Liver (tissue), 8 donors: ENCODE measurements at regions not wholly inside any gene's neighbourhood (a gene's known extent, or its start where the extent isn't known, plus 50 kb on each side); places are given as distances from the start of the nearest gene placed in this dataset.

Source experiments
- DNase-seq: peaks from one replicate; pipeline ENCODE4 v3.0.0-alpha.2; 2017; ENCODE audit warnings: low spot score
- H3K27ac ChIP-seq, 2 donors: one replicate each; pipeline ENCODE4 v1.7.0; 2013; ENCODE audit warnings: inconsistent platforms in 2 of 2, low read length in 2 of 2, control low read depth in 1 of 2, low read depth in 1 of 2, mild to moderate bottlenecking in 1 of 2
- H3K27me3 ChIP-seq, 4 donors: one replicate each; pipeline versions ENCODE4 v1.6.1 to v1.7.0; 2013; ENCODE audit warnings: low read length in 3 of 4, inconsistent platforms in 1 of 4, mild to moderate bottlenecking in 1 of 4, moderate library complexity in 1 of 4; ENCODE audit not compliant: control insufficient read depth in 4 of 4, insufficient read depth in 4 of 4
- H3K36me3 ChIP-seq, 4 donors: one replicate each; pipeline versions ENCODE4 v1.6.1 to v1.7.0; 2013; ENCODE audit warnings: low read length in 3 of 4, mild to moderate bottlenecking in 3 of 4, low read depth in 1 of 4, moderate library complexity in 1 of 4; ENCODE audit not compliant: control insufficient read depth in 4 of 4, insufficient read depth in 3 of 4
- H3K4me1 ChIP-seq, 4 donors: one replicate each; pipeline versions ENCODE4 v1.6.1 to v1.7.0; 2013; ENCODE audit warnings: low read length in 3 of 4, mild to moderate bottlenecking in 3 of 4, moderate library complexity in 1 of 4; ENCODE audit not compliant: control insufficient read depth in 4 of 4, insufficient read depth in 4 of 4
- H3K4me3 ChIP-seq, 3 donors: one replicate each; pipeline versions ENCODE4 v1.6.1 to v1.7.0; 2013; ENCODE audit warnings: low read length in 3 of 3, control low read depth in 1 of 3, low read depth in 1 of 3, mild to moderate bottlenecking in 1 of 3
- H3K9ac ChIP-seq, 2 donors: one replicate each; pipeline ENCODE4 v1.7.0; 2013; ENCODE audit warnings: low read length in 2 of 2, mild to moderate bottlenecking in 2 of 2, moderate library complexity in 2 of 2, control low read depth in 1 of 2, low read depth in 1 of 2
- H3K9me3 ChIP-seq, 4 donors: one replicate each; pipeline versions ENCODE4 v1.6.1 to v1.7.0; 2013; ENCODE audit warnings: low read length in 3 of 4; ENCODE audit not compliant: control insufficient read depth in 4 of 4
- CTCF ChIP-seq: fragments of 150-350 bp; IDR thresholded peaks from 2 replicates; pipeline ENCODE4 v1.5.1; 2017; ENCODE audit warnings: improper control_type of control experiment, low read depth, low read length; ENCODE audit not compliant: missing input control
- EGR1 ChIP-seq, 2 donors: IDR thresholded peaks; 2 replicates each; pipeline ENCODE4 v1.6.1; 2016 to 2018; ENCODE audit warnings: antibody characterized with exemption in 2 of 2, low read depth in 2 of 2
- FOXA1 ChIP-seq: IDR thresholded peaks from 2 replicates; pipeline ENCODE4 v1.6.1; 2016; ENCODE audit warnings: antibody characterized with exemption
- FOXA2 ChIP-seq: IDR thresholded peaks from 2 replicates; pipeline ENCODE4 v1.6.1; 2016; ENCODE audit warnings: antibody characterized with exemption
- GABPA ChIP-seq, 2 donors: IDR thresholded peaks in 1 of 2; conservative IDR thresholded peaks in 1 of 2; 2 replicates each; pipeline ENCODE4 v1.6.1; 2016; ENCODE audit warnings: antibody characterized with exemption in 2 of 2, mild to moderate bottlenecking in 1 of 2, moderate library complexity in 1 of 2
- HNF4A ChIP-seq, 2 donors: conservative IDR thresholded peaks; 2 replicates each; pipeline ENCODE4 v1.6.1; 2016; ENCODE audit warnings: antibody characterized with exemption in 2 of 2, mild to moderate bottlenecking in 2 of 2
- JUND ChIP-seq, 2 donors: IDR thresholded peaks; 2 replicates each; pipeline ENCODE4 v1.6.1; 2016; ENCODE audit warnings: antibody characterized with exemption in 2 of 2
- MAX ChIP-seq: IDR thresholded peaks from 2 replicates; pipeline ENCODE4 v1.6.1; 2016; ENCODE audit warnings: antibody characterized with exemption
- NR2F2 ChIP-seq: IDR thresholded peaks from 2 replicates; pipeline ENCODE4 v1.6.1; 2016; ENCODE audit warnings: antibody characterized with exemption
- RAD21 ChIP-seq, 2 donors: IDR thresholded peaks; 2 replicates each; pipeline ENCODE4 v1.6.1; 2016; ENCODE audit warnings: antibody characterized with exemption in 2 of 2, mild to moderate bottlenecking in 2 of 2
- REST ChIP-seq: IDR thresholded peaks from 2 replicates; pipeline ENCODE4 v1.6.1; 2016; ENCODE audit warnings: antibody characterized with exemption, mild to moderate bottlenecking
- SP1 ChIP-seq: IDR thresholded peaks from 2 replicates; pipeline ENCODE4 v1.6.1; 2018; ENCODE audit warnings: antibody characterized with exemption, mild to moderate bottlenecking
- TAF1 ChIP-seq: conservative IDR thresholded peaks from 2 replicates; pipeline ENCODE4 v1.6.1; 2016; ENCODE audit warnings: antibody characterized with exemption, mild to moderate bottlenecking
- ZBTB33 ChIP-seq: IDR thresholded peaks from 2 replicates; pipeline ENCODE4 v1.6.1; 2016; ENCODE audit warnings: antibody characterized with exemption
- WGBS: extraction: QIAGEN DNeasy Blood & Tissue Kit; methylation state at CpG from one replicate; pipeline ENCODE4 v1.1.7; 2013; 5-methylcytosine and 5-hydroxymethylcytosine counted together
- donor health status: healthy.
- donor health status: healthy.
- donor health status: healthy.
- donor health status: healthy.
- donor health status: healthy.

- H3K4me3 ChIP-seq: no peak overlapping the region
- no peaks in the 10 kb centered on the region for H3K9me3 ChIP-seq
- no peaks in the 10 kb centered on the region for H3K27me3 ChIP-seq
- DNase-seq: no peak
- TF ChIP-seq NR2F2 (no peak), TAF1 (no peak), MAX (no peak), RAD21 (IDR thresholded peaks at IDR 0.05) (no peak), EGR1 (IDR thresholded peaks at IDR 0.05; ENCODE audit: low read depth in 2 of 2) (no peak), REST (no peak), GABPA (IDR thresholded peaks at IDR 0.05 in 1 of 2, conservative IDR thresholded peaks at IDR 0.05 in 1 of 2) (no peak), CTCF (no peak), JUND (IDR thresholded peaks at IDR 0.05) (no peak), ZBTB33 (no peak), HNF4A (conservative IDR thresholded peaks at IDR 0.05) (no peak)
- no peak overlapping the region for H3K9ac ChIP-seq
- 86% methylated on average over 13 of the region's 13 CpGs for WGBS
- H3K27ac ChIP-seq: no peak overlapping the region
- H3K4me1 ChIP-seq: peaks cover 0 to 3% (median 0%) of the 10 kb centered on the region in 4 donors
- H3K36me3 ChIP-seq: no peaks in the 10 kb centered on the region
Measured at GRCh38 chr2:22893761-22894517, 491.0 kb upstream of the KLHL29 start.

- Histone ChIP-seq H3K27me3 (no peaks in the 10 kb centered on the region), H3K9ac (no peak overlapping the region), H3K27ac (no peak overlapping the region), H3K9me3 (no peaks in the 10 kb centered on the region), H3K4me3 (no peak overlapping the region), H3K36me3 (no peaks in the 10 kb centered on the region), H3K4me1 (peaks cover 0 to 3% (median 0%) of the 10 kb centered on the region in 4 donors)
- TF ChIP-seq FOXA2 (no peak), SP1 (no peak), RAD21 (IDR thresholded peaks at IDR 0.05) (no peak), FOXA1 (no peak), GABPA (IDR thresholded peaks at IDR 0.05 in 1 of 2, conservative IDR thresholded peaks at IDR 0.05 in 1 of 2) (no peak), NR2F2 (no peak), TAF1 (no peak)
- WGBS: 58% methylated on average over 2 of the region's 2 CpGs
- no peak for DNase-seq
Measured at GRCh38 chr2:22894761-22895160, 490.2 kb upstream of the KLHL29 start.
